ENCODE measurements at regions not wholly inside any gene's neighbourhood (a gene's known extent, or its start where the extent isn't known, plus 50 kb on each side); places are given as distances from the start of the nearest gene placed in this dataset.

GRCh38 chr13:68846663-68847062 lies 1261.0 kb upstream of the ATXN8OS start:
- no peak for TF ChIP-seq CTCF (conservative IDR thresholded peaks at IDR 0.05 in 1 of 2, IDR thresholded peaks at IDR 0.05 in 1 of 2; ENCODE audit: low read depth in 1 of 2, low read length in 2 of 2)
- TF ChIP-seq EZH2 (IDR thresholded peaks at IDR 0.05; ENCODE audit: low read length, missing control alignments): no peak

All from fibroblast of lung (primary cell).